ENCODE measurements at regions not wholly inside any gene's neighbourhood (a gene's known extent, or its start where the extent isn't known, plus 50 kb on each side); places are given as distances from the start of the nearest gene placed in this dataset.

DNA sequence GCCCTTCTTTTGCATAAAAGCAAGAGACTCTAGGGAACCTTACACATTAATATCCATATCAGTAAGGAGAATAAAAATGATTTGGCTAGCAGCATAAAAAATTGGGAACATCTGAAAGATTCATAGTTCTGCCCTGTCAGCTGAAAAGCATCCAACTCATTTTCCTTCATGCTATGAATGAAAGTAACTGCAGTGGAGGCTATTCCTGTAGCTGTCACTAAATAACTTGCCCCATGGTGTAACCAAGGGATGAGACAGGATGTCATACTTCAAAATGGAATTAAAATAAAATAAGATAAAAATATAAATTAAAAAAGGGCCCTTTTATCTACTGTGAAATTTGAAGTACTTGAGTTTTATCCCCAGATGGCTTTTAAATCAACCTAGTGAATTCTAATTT, 878.8 kb downstream of the C4orf33 start:
- TF ChIP-seq, protein P1, sequence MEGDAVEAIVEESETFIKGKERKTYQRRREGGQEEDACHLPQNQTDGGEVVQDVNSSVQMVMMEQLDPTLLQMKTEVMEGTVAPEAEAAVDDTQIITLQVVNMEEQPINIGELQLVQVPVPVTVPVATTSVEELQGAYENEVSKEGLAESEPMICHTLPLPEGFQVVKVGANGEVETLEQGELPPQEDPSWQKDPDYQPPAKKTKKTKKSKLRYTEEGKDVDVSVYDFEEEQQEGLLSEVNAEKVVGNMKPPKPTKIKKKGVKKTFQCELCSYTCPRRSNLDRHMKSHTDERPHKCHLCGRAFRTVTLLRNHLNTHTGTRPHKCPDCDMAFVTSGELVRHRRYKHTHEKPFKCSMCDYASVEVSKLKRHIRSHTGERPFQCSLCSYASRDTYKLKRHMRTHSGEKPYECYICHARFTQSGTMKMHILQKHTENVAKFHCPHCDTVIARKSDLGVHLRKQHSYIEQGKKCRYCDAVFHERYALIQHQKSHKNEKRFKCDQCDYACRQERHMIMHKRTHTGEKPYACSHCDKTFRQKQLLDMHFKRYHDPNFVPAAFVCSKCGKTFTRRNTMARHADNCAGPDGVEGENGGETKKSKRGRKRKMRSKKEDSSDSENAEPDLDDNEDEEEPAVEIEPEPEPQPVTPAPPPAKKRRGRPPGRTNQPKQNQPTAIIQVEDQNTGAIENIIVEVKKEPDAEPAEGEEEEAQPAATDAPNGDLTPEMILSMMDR (IDR thresholded peaks at IDR 0.05), result no peak
- TF ChIP-seq POLR2A (IDR thresholded peaks at IDR 0.05), result no peak

Data from right lobe of liver (tissue), 4 donors.